Astrocyte (in vitro differentiated cells and primary cell): ENCODE measurements at regions not wholly inside any gene's neighbourhood (a gene's known extent, or its start where the extent isn't known, plus 50 kb on each side); places are given as distances from the start of the nearest gene placed in this dataset.

Source experiments
- DNase-seq: peaks from one replicate; pipeline ENCODE4 v3.0.0-alpha.2; 2010; ENCODE audit warnings: low read depth
- FAIRE-seq: peaks from 2 replicates; lab custom pipeline; 2011; peaks lifted over from hg19 to GRCh38; lab: Jason Lieb, UNC
- H2AFZ ChIP-seq: 2 replicates; pipeline ENCODE4 v1.6.0; 2012; ENCODE audit warnings: low read depth, low read length, inconsistent platforms
- H3K27ac ChIP-seq: 2 replicates; pipeline ENCODE4 v1.5.1; 2011; ENCODE audit warnings: low read depth, low read length, inconsistent platforms
- H3K27me3 ChIP-seq: 2 replicates; pipeline ENCODE4 v1.6.0; 2011; ENCODE audit warnings: low read length, inconsistent platforms; ENCODE audit not compliant: insufficient read depth
- H3K36me3 ChIP-seq: 2 replicates; pipeline ENCODE4 v1.5.1; 2011; ENCODE audit warnings: low read length, inconsistent platforms; ENCODE audit not compliant: insufficient read depth
- H3K4me1 ChIP-seq: 2 replicates; pipeline ENCODE4 v1.5.1; 2011; ENCODE audit warnings: low read length, inconsistent platforms; ENCODE audit not compliant: insufficient read depth
- H3K4me2 ChIP-seq: 2 replicates; pipeline ENCODE4 v1.6.0; 2012; ENCODE audit warnings: low read length, inconsistent platforms
- H3K4me3 ChIP-seq: 2 replicates; pipeline ENCODE4 v1.5.1; 2011; ENCODE audit warnings: low read depth, mild to moderate bottlenecking, low read length, inconsistent platforms; ENCODE audit not compliant: insufficient read depth
- H3K79me2 ChIP-seq: 2 replicates; pipeline ENCODE4 v1.6.0; 2012; ENCODE audit warnings: mild to moderate bottlenecking, low read length, inconsistent platforms; ENCODE audit not compliant: insufficient read depth
- H3K9ac ChIP-seq: 2 replicates; pipeline ENCODE4 v1.6.0; 2012; ENCODE audit warnings: mild to moderate bottlenecking, low read length, inconsistent platforms
- H3K9me3 ChIP-seq: 2 replicates; pipeline ENCODE4 v1.5.1; 2012; ENCODE audit warnings: low read depth, mild to moderate bottlenecking, low read length, inconsistent platforms; ENCODE audit not compliant: insufficient read depth
- H4K20me1 ChIP-seq: 2 replicates; pipeline ENCODE4 v1.6.0; 2012; ENCODE audit warnings: low read length, inconsistent platforms; ENCODE audit not compliant: insufficient read depth
- H3K27ac Mint-ChIP-seq: one replicate; pipeline ENCODE4 v1.8.0; 2021; ENCODE audit warnings: mild to moderate bottlenecking, mixed read lengths; ENCODE audit not compliant: unreplicated experiment
- H3K27me3 Mint-ChIP-seq: one replicate; pipeline ENCODE4 v1.8.0; 2021; ENCODE audit warnings: low read depth, mixed read lengths; ENCODE audit not compliant: unreplicated experiment
- H3K36me3 Mint-ChIP-seq: one replicate; pipeline ENCODE4 v1.8.0; 2021; ENCODE audit warnings: low read depth, mixed read lengths; ENCODE audit not compliant: unreplicated experiment
- H3K4me1 Mint-ChIP-seq: one replicate; pipeline ENCODE4 v1.8.0; 2021; ENCODE audit warnings: low read depth, mixed read lengths; ENCODE audit not compliant: unreplicated experiment
- H3K4me3 Mint-ChIP-seq: one replicate; pipeline ENCODE4 v1.8.0; 2021; ENCODE audit warnings: mild to moderate bottlenecking, moderate library complexity, mixed read lengths; ENCODE audit not compliant: unreplicated experiment
- H3K9me3 Mint-ChIP-seq: one replicate; pipeline ENCODE4 v1.8.0; 2021; ENCODE audit warnings: mild to moderate bottlenecking, mixed read lengths; ENCODE audit not compliant: unreplicated experiment
- CTCF ChIP-seq: IDR thresholded peaks from 2 replicates; pipeline ENCODE4 v1.5.1; 2011; ENCODE audit warnings: low read depth, mild to moderate bottlenecking, inconsistent platforms, low read length, moderate library complexity; ENCODE audit not compliant: insufficient read depth
- EZH2 ChIP-seq: IDR thresholded peaks from 2 replicates; pipeline ENCODE4 v1.6.1; 2012; ENCODE audit warnings: mild to moderate bottlenecking, low read length, inconsistent platforms; ENCODE audit not compliant: insufficient read depth

- no peak for FAIRE-seq
- no peaks in the 10 kb centered on the region for H3K9me3 ChIP-seq
Measured at GRCh38 chr17:33983824-33984574, 271.1 kb upstream of the CCL2 start.

GRCh38 chr17:33986088-33986487 is 269.0 kb upstream of the CCL2 start:
- Histone ChIP-seq H2AFZ (no peak overlapping the region), H4K20me1 (no peaks in the 10 kb centered on the region), H3K79me2 (no peaks in the 10 kb centered on the region), H3K27me3 (no peaks in the 10 kb centered on the region), H3K9ac (no peak overlapping the region), H3K9me3 (no peaks in the 10 kb centered on the region), H3K36me3 (no peaks in the 10 kb centered on the region), H3K4me1 (no peaks in the 10 kb centered on the region), H3K27ac (no peak overlapping the region), H3K4me3 (no peak overlapping the region), H3K4me2 (no peak overlapping the region)
- no peaks in the 10 kb centered on the region for H3K36me3 Mint-ChIP-seq
- H3K4me3 Mint-ChIP-seq, result no peak overlapping the region
- no peak for TF ChIP-seq EZH2
- peaks cover 4% of the 10 kb centered on the region for H3K4me1 Mint-ChIP-seq
- peaks cover 11% of the 10 kb centered on the region for H3K27me3 Mint-ChIP-seq
- H3K27ac Mint-ChIP-seq, result no peak overlapping the region
- peaks cover 2% of the 10 kb centered on the region for H3K9me3 Mint-ChIP-seq
- DNase-seq, result no peak
- FAIRE-seq, result no peak

More at GRCh38 chr17:33983824-33984574, 271.1 kb upstream of the CCL2 start:
- no peak overlapping the region for H3K4me3 Mint-ChIP-seq
- H3K9me3 Mint-ChIP-seq, result peaks cover 2% of the 10 kb centered on the region
- H3K9ac ChIP-seq, result no peak overlapping the region
- H4K20me1 ChIP-seq, result no peaks in the 10 kb centered on the region
- no peaks in the 10 kb centered on the region for H3K79me2 ChIP-seq
- H3K27ac Mint-ChIP-seq, result no peak overlapping the region
- peaks cover 11% of the 10 kb centered on the region for H3K27me3 Mint-ChIP-seq
- H3K4me2 ChIP-seq, result no peak overlapping the region
- TF ChIP-seq EZH2, result no peak
- no peak for TF ChIP-seq CTCF
- no peaks in the 10 kb centered on the region for H3K36me3 Mint-ChIP-seq
- H3K27ac ChIP-seq, result no peak overlapping the region
- no peak for DNase-seq
- H3K36me3 ChIP-seq, result no peaks in the 10 kb centered on the region
- H2AFZ ChIP-seq, result no peak overlapping the region
- H3K4me1 ChIP-seq, result no peaks in the 10 kb centered on the region
- H3K27me3 ChIP-seq, result no peaks in the 10 kb centered on the region
- peaks cover 8% of the 10 kb centered on the region for H3K4me1 Mint-ChIP-seq
- H3K4me3 ChIP-seq, result no peak overlapping the region

GRCh38 chr17:33986566-33986965 is 268.5 kb upstream of the CCL2 start:
- peaks cover 2% of the 10 kb centered on the region for H3K9me3 Mint-ChIP-seq

More at GRCh38 chr17:33986566-33986965, 268.5 kb upstream of the CCL2 start:
- H3K9ac ChIP-seq, result no peak overlapping the region
- H3K9me3 ChIP-seq, result no peaks in the 10 kb centered on the region
- no peaks in the 10 kb centered on the region for H3K4me1 ChIP-seq
- FAIRE-seq, result no peak
- H3K36me3 Mint-ChIP-seq, result no peaks in the 10 kb centered on the region
- H2AFZ ChIP-seq, result no peak overlapping the region
- no peaks in the 10 kb centered on the region for H3K79me2 ChIP-seq
- peaks cover 11% of the 10 kb centered on the region for H3K27me3 Mint-ChIP-seq
- no peak overlapping the region for H3K27ac Mint-ChIP-seq
- no peaks in the 10 kb centered on the region for H4K20me1 ChIP-seq
- no peak overlapping the region for H3K27ac ChIP-seq
- no peaks in the 10 kb centered on the region for H3K36me3 ChIP-seq
- TF ChIP-seq CTCF (no peak), EZH2 (no peak)
- no peak overlapping the region for H3K4me2 ChIP-seq
- no peak for DNase-seq
- no peaks in the 10 kb centered on the region for H3K27me3 ChIP-seq
- peaks cover 7% of the 10 kb centered on the region for H3K4me1 Mint-ChIP-seq
- H3K4me3 ChIP-seq, result no peak overlapping the region
- no peak overlapping the region for H3K4me3 Mint-ChIP-seq
